ENCODE measurements at regions not wholly inside any gene's neighbourhood (a gene's known extent, or its start where the extent isn't known, plus 50 kb on each side); places are given as distances from the start of the nearest gene placed in this dataset.
"Not testable (repeated sequence)": the region's sequence is repeated elsewhere in the genome, so short reads cannot be mapped to it uniquely, and the experiment has no call there.

- Mint-ChIP-seq H3K4me1 (ENCODE audit: insufficient read depth, unreplicated experiment) (no peaks in the 10 kb centered on the region), H3K36me3 (ENCODE audit: insufficient read depth, unreplicated experiment) (no peaks in the 10 kb centered on the region), H3K27me3 (ENCODE audit: insufficient read depth, unreplicated experiment) (no peaks in the 10 kb centered on the region), H3K4me3 (ENCODE audit: unreplicated experiment) (no peak overlapping the region), H3K27ac (ENCODE audit: low read depth, unreplicated experiment) (no peak overlapping the region), H3K9me3 (ENCODE audit: unreplicated experiment) (peaks cover 7% of the 10 kb centered on the region)
- no peak for DNase-seq (ENCODE audit: unreplicated experiment)
- no TSS peak for BruUV-seq (replicated peaks)
- TF ChIP-seq, protein P1, sequence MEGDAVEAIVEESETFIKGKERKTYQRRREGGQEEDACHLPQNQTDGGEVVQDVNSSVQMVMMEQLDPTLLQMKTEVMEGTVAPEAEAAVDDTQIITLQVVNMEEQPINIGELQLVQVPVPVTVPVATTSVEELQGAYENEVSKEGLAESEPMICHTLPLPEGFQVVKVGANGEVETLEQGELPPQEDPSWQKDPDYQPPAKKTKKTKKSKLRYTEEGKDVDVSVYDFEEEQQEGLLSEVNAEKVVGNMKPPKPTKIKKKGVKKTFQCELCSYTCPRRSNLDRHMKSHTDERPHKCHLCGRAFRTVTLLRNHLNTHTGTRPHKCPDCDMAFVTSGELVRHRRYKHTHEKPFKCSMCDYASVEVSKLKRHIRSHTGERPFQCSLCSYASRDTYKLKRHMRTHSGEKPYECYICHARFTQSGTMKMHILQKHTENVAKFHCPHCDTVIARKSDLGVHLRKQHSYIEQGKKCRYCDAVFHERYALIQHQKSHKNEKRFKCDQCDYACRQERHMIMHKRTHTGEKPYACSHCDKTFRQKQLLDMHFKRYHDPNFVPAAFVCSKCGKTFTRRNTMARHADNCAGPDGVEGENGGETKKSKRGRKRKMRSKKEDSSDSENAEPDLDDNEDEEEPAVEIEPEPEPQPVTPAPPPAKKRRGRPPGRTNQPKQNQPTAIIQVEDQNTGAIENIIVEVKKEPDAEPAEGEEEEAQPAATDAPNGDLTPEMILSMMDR (IDR thresholded peaks at IDR 0.05; ENCODE audit: unreplicated experiment) = no peak
- intact Hi-C loops (cut with micrococcal nuclease) = no loop called here
- POLR2A ChIA-PET = interaction anchor here (1.1 kb wide), 1 partner anchor 17 kb away, joined by 3 read pairs; no protein-coding TSS in a partner anchor
- CTCF ChIA-PET = interaction anchor here (0.6 kb wide), 1 partner anchor 273 kb away, joined by 3 read pairs; no protein-coding TSS in a partner anchor
Measured at GRCh38 chr4:79197275-79198009, 128.4 kb downstream of the NAA11 start.

DNA sequence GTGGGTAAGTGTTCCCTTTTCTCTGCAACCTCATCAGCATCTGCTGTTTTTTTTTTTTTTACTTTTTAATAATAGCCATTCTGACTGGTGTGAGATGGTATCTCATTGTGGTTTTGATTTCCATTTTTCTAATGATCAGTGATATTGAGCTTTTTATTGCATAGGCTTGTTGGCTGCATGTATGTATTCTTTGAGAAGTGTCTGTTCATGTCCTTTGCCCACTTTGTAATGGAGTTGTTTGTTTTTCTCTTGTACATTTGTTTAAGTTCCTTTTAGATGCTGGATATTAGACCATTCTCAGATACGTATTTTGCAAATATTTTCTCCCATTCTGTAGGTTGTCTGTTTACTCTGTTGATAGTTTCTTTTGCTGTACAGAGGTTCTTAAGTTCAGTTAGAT lies 134.6 kb downstream of the NAA11 start:
- H3K4me1 Mint-ChIP-seq (ENCODE audit: insufficient read depth, unreplicated experiment); DNase-seq (ENCODE audit: unreplicated experiment); H3K27ac Mint-ChIP-seq (ENCODE audit: low read depth, unreplicated experiment); H3K4me3 Mint-ChIP-seq (ENCODE audit: unreplicated experiment); intact Hi-C loops (cut with micrococcal nuclease); H3K27me3 Mint-ChIP-seq (ENCODE audit: insufficient read depth, unreplicated experiment); POLR2A ChIA-PET; H3K36me3 Mint-ChIP-seq (ENCODE audit: insufficient read depth, unreplicated experiment); BruUV-seq (replicated peaks): not testable (repeated sequence)
- peaks cover 25% of the 10 kb centered on the region for H3K9me3 Mint-ChIP-seq (ENCODE audit: unreplicated experiment)
- CTCF ChIA-PET = interaction anchor here (0.6 to 0.7 kb wide), 2 partner anchors 15 to 992 kb away, joined by 3 to 4 read pairs; no protein-coding TSS in a partner anchor

DNA sequence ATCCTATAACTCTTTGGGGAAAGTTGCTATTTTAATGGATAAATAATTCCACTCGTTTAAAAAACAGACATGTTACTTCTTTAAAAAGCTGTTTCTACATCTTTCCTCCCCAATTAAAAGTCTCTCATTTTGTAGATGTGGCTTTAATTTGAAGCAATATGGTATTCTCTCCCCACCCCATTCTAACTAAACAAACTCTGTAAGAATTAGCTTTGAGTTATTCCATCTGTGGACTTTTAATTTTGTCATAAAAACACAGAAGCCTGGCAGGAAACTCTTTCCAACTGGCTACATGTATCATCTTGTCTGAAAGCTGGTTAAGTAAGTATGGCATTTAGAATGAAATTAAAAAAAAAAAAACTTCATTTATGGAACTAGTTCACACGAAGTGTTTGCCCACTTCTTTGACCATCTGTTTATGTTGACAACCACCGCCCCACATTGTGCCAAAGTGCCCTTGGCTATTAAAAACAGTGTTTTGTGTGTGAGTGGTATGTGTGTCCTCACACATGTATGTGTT lies 140.3 kb downstream of the NAA11 start:
- intact Hi-C loops (cut with micrococcal nuclease) = no loop called here
- ChIA-PET POLR2A (interaction anchor here (0.9 to 1.1 kb wide), 2 partner anchors 15 to 87 kb away, joined by 3 to 4 read pairs; no protein-coding TSS in a partner anchor), CTCF (no interaction called here)
- H3K27ac Mint-ChIP-seq (ENCODE audit: low read depth, unreplicated experiment) = no peak overlapping the region
- TF ChIP-seq, protein P1 (IDR thresholded peaks at IDR 0.05; ENCODE audit: unreplicated experiment) = no peak
- no peak overlapping the region for H3K4me3 Mint-ChIP-seq (ENCODE audit: unreplicated experiment)
- H3K9me3 Mint-ChIP-seq (ENCODE audit: unreplicated experiment) = peaks cover 18% of the 10 kb centered on the region
- no peak for DNase-seq (ENCODE audit: unreplicated experiment)
- no TSS peak for BruUV-seq (replicated peaks)
- no peaks in the 10 kb centered on the region for H3K4me1 Mint-ChIP-seq (ENCODE audit: insufficient read depth, unreplicated experiment)
- no peaks in the 10 kb centered on the region for H3K36me3 Mint-ChIP-seq (ENCODE audit: insufficient read depth, unreplicated experiment)
- no peaks in the 10 kb centered on the region for H3K27me3 Mint-ChIP-seq (ENCODE audit: insufficient read depth, unreplicated experiment)

DNA sequence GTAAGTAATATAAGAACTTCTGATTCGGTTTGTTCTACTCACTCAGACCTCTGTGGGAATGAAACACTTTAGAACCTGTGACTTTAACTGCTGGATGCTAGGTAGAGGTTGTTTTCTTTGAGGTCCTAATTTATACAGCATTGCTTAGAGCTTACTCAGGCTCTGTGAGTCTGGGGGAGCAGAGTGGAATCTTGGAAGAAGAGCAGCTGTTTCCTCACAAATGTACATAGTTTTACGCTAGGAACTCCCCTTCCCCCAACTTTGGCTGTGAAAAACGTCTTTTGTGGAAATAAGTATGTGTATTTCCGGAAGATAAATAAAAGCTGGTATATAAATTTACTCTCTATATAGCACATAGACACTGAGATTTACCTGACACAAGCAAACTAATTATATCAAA lies 141.4 kb downstream of the NAA11 start:
- TF ChIP-seq, protein P1 (IDR thresholded peaks at IDR 0.05; ENCODE audit: unreplicated experiment) = no peak
- H3K4me3 Mint-ChIP-seq (ENCODE audit: unreplicated experiment) = no peak overlapping the region
- intact Hi-C loops (cut with micrococcal nuclease) = no loop called here
- POLR2A ChIA-PET = interaction anchor here (0.9 kb wide), 1 partner anchor 14 kb away, joined by 3 read pairs; no protein-coding TSS in a partner anchor
- no peaks in the 10 kb centered on the region for H3K4me1 Mint-ChIP-seq (ENCODE audit: insufficient read depth, unreplicated experiment)
- BruUV-seq (replicated peaks) = no TSS peak
- peaks cover 16% of the 10 kb centered on the region for H3K9me3 Mint-ChIP-seq (ENCODE audit: unreplicated experiment)
- no peak overlapping the region for H3K27ac Mint-ChIP-seq (ENCODE audit: low read depth, unreplicated experiment)
- H3K36me3 Mint-ChIP-seq (ENCODE audit: insufficient read depth, unreplicated experiment) = peaks cover 5% of the 10 kb centered on the region
- H3K27me3 Mint-ChIP-seq (ENCODE audit: insufficient read depth, unreplicated experiment) = no peaks in the 10 kb centered on the region
- DNase-seq (ENCODE audit: unreplicated experiment) = no peak
- CTCF ChIA-PET = interaction anchor here (0.6 kb wide), 1 partner anchor 146 kb away, joined by 3 read pairs; no protein-coding TSS in a partner anchor

All from MCF 10A (cell line).